ENCODE measurements at regions not wholly inside any gene's neighbourhood (a gene's known extent, or its start where the extent isn't known, plus 50 kb on each side); places are given as distances from the start of the nearest gene placed in this dataset.

- no peaks in the 10 kb centered on the region for H3K27me3 ChIP-seq (replicated peaks; ENCODE audit: insufficient read depth)
- no peaks in the 10 kb centered on the region for H3K36me3 ChIP-seq
- DNase-seq (ENCODE audit: low spot score) (no peak), ATAC-seq (ENCODE audit: insufficient number of reproducible peaks, low FRiP score, low read depth) (no peak)
- no peak for TF ChIP-seq CTCF (IDR thresholded peaks at IDR 0.05)
- H3K4me3 ChIP-seq, result no peak overlapping the region
- H3K9me3 ChIP-seq, result no peaks in the 10 kb centered on the region
- H3K27ac ChIP-seq, result no peak overlapping the region
- H3K4me1 ChIP-seq (ENCODE audit: control insufficient read depth in 1 of 2, low read depth in 2 of 2), result no peaks in the 10 kb centered on the region
These were observed 326.1 kb upstream of the ARID1B start for GRCh38 chr6:156451088-156451487.

GRCh38 chr6:156450421-156450820 is 326.8 kb upstream of the ARID1B start:
- Histone ChIP-seq H3K27ac (no peak overlapping the region), H3K4me3 (no peak overlapping the region), H3K4me1 (ENCODE audit: control insufficient read depth in 1 of 2, low read depth in 2 of 2) (no peaks in the 10 kb centered on the region), H3K9me3 (no peaks in the 10 kb centered on the region), H3K27me3 (replicated peaks; ENCODE audit: insufficient read depth) (no peaks in the 10 kb centered on the region), H3K36me3 (no peaks in the 10 kb centered on the region)
- no peak for ATAC-seq (ENCODE audit: insufficient number of reproducible peaks, low FRiP score, low read depth)
- TF ChIP-seq CTCF (IDR thresholded peaks at IDR 0.05), result no peak
- DNase-seq (ENCODE audit: low spot score), result no peak

DNA sequence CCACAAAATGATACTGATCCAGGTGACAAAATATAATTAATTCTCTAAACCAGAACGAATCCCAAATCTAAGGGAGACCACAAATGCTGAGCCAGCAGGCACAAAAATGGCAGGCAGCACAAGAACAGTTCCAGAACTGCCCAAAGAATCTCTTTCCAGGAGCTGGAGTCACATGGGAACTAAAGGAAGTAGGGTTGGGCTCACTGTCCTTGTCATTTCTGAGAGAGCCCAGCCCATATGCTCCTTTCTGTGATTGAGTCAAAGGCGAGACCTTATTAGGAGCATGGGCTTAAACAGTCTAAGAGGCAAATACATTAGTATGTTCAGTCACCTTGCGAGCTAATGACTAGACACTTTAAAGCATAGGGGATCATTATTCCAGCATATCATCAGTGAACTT is 327.6 kb upstream of the ARID1B start:
- TF ChIP-seq CTCF (IDR thresholded peaks at IDR 0.05), result no peak
- Histone ChIP-seq H3K36me3 (no peaks in the 10 kb centered on the region), H3K4me1 (ENCODE audit: control insufficient read depth in 1 of 2, low read depth in 2 of 2) (no peaks in the 10 kb centered on the region), H3K9me3 (no peaks in the 10 kb centered on the region), H3K4me3 (no peak overlapping the region), H3K27ac (no peak overlapping the region), H3K27me3 (replicated peaks; ENCODE audit: insufficient read depth) (no peaks in the 10 kb centered on the region)
- ATAC-seq (ENCODE audit: insufficient number of reproducible peaks, low FRiP score, low read depth) (no peak), DNase-seq (ENCODE audit: low spot score) (no peak)

DNA sequence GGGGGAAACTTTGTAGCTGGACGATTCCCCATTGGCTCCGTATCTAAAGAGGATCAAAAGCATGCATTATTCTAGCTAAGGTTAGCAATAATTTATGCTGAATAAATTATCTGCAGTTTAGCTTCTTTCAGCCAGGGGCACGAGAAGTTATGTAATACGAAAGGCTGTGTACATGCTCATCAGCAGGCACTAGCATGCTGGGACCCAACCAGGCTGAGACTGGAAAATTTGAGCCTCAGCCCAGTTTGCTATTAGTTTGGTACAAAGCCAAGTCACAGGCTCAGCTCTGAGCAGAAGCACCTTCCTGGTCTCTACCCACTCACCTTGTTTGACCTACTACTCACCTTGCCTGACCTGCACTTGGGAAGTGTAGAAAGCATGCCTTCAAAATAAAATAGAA is 328.1 kb upstream of the ARID1B start:
- Histone ChIP-seq H3K36me3 (no peaks in the 10 kb centered on the region), H3K27ac (no peak overlapping the region), H3K4me1 (ENCODE audit: control insufficient read depth in 1 of 2, low read depth in 2 of 2) (no peaks in the 10 kb centered on the region), H3K27me3 (replicated peaks; ENCODE audit: insufficient read depth) (no peaks in the 10 kb centered on the region), H3K9me3 (no peaks in the 10 kb centered on the region), H3K4me3 (no peak overlapping the region)
- TF ChIP-seq CTCF (IDR thresholded peaks at IDR 0.05), result no peak
- ATAC-seq (ENCODE audit: insufficient number of reproducible peaks, low FRiP score, low read depth) (no peak), DNase-seq (ENCODE audit: low spot score) (no peak)

DNA sequence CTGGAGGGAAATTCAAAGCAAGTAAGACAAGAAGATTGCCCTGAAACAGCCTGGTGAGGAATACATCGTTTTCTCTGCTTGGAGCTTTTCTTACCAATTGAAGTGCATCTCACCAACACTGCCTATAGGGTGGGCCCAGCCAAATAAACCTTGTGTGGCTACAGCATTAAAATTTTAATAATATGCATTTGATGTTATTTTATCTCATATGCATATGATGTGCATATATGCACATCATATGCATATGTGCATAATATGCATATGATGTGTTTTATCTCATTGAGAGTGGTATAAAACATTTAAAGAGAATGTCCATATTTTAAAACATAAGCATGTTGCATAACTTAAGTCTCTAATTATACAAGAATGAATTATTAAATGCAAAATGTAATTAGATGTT is 328.6 kb upstream of the ARID1B start:
- Histone ChIP-seq H3K4me3 (no peak overlapping the region), H3K9me3 (no peaks in the 10 kb centered on the region), H3K27ac (no peak overlapping the region), H3K4me1 (ENCODE audit: control insufficient read depth in 1 of 2, low read depth in 2 of 2) (no peaks in the 10 kb centered on the region), H3K27me3 (replicated peaks; ENCODE audit: insufficient read depth) (no peaks in the 10 kb centered on the region), H3K36me3 (no peaks in the 10 kb centered on the region)
- TF ChIP-seq CTCF (IDR thresholded peaks at IDR 0.05), result no peak
- ATAC-seq (ENCODE audit: insufficient number of reproducible peaks, low FRiP score, low read depth), result no peak
- DNase-seq (ENCODE audit: low spot score), result no peak

All from thoracic aorta (tissue), 2 donors.